HG02973 (cell line): ENCODE measurements at regions not wholly inside any gene's neighbourhood (a gene's known extent, or its start where the extent isn't known, plus 50 kb on each side); places are given as distances from the start of the nearest gene placed in this dataset.
"Not testable (repeated sequence)": the region's sequence is repeated elsewhere in the genome, so short reads cannot be mapped to it uniquely, and the experiment has no call there.

Experiments used
- ATAC-seq: cut with Tn5 transposase; IDR thresholded peaks from one replicate; pipeline ENCODE4 v1.9.1; 2021; ENCODE audit warnings: moderate library complexity; ENCODE audit not compliant: unreplicated experiment

DNA sequence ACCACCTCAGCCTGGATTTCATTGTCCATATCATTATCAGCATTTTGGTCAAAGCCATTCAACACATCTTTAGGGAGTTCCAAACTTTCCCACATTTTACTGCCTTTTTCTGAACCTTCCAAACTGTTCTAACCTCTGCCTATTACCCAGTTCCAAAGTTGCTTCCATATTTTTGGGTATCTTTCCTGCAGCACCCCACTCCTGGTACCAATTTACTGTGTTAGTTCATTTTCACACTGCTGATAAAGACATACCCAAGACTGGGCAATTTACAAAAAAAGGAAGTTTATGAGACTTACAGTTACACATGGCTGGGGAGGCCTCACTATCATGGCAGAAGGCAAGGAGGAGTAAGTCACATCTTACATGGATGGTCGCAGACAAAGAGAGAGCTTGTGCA lies 63.6 kb upstream of the CEP162 start:
- ATAC-seq = not testable (repeated sequence)

DNA sequence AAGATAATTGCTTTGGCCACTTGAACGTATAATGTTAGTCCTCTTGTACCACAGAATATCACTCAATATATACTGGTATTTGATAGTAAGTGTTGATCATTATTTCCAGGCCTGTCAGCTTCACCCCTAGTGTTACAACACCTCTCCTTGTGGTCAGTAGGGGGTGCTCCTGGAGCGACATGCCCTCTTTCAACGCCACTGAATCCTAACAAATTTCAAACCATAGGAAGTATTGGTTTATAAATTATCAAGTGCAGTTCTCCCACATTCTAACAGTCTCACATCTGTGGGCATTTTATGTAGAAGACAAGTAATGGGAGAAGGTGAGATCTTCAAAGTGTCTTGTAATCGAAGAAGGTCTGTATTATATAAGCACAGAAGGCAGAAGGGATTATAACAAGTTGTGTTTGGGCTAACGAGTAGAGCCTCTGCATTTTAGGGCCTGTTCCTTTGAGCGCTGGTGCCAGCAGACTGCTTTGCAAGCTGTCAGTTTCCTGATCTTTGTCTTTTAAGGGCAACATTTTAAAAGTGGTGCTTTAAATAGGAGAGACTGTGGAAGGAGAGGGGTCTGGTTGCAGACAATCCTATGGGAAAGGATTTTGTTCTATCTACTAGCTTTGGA lies 57.1 kb upstream of the CEP162 start:
- ATAC-seq = peak; percentile 51

DNA sequence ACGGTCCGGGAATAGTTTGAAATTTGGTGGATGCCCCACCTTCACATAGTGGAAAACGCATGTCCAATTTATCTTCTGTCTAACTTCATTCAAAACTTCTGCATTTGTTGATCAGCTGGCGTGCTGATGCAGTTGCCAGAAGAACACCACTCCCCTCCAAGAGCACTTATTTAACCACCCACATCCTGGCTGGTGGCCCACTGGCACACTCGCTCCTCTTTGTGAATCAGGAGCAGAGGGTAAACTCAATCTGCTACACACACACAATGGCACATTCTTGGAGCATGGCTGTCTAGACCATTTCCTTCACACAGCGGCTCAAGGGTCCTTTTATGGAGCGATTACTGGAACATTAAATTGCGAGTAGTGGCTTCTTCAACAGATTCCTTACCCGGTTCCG lies 55.1 kb upstream of the CEP162 start:
- no peak for ATAC-seq

DNA sequence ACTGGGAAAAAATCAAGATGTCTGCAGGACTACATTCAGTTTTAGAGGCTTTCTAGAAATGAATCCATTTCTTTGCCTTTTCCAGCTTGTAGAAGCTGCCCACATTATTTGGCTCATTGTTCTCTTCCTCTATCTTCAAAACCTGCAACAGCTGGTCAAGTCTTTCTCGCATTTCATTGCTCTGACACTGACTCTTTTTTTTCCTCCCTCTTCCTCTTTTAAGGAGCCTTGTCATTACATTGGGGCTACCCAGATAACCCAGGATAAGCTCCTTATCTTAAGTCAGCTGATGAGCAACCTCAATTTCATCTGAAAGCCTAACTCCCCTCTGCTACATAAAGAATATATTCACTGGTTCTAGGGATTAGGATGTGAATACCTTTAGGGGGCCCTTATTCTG lies 53.2 kb upstream of the CEP162 start:
- no peak for ATAC-seq

DNA sequence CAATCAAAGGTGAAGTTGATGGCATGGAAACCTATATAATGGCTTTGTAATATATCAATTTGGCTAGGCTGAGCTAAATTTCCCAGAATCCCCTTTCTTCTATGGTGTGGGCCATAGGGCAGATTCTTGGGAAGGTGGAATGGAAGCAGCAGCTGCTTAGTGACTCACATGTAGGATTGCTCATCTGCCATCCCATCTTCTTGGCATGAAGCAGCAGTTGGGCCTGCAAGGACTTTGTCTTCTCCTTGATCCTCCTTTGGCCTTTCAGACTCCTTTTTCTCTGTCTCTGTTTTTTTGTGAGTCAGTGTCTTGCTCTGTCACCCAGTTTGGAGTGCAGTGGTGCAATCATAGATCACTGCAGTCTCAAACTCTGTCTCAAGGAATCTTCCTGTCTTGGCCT lies 52.6 kb upstream of the CEP162 start:
- ATAC-seq = no peak

DNA sequence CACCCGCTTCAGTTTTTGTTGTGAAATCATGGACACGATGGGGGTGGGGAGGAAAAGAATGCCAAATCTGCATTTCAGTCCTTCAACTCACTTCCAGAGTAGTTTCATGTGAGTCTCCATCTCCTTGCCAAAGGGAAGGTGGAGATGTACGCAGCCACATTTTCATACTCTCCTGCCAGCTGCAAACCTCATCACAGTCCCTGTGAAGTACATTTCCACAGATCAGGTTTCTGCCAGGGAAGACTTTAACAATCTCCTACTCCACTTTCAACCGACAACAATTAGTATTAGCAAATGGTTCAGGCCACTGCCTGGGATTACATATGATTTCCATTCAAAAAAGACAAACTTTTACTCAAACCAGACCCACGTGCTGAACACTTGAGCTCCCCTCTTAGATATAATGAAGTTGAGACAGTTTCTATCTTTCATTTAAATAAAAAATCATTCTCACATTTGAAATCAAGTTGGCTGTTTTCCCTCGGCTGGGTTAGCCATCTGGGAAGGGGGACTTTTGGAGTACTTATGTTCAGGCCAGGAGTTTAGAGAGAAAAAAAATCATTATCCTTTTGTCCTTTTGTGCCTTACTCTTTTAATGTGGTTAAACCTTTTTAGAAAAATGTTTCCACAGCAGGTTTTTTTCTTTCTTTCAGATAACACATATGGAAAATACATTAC lies 51.0 kb upstream of the CEP162 start:
- ATAC-seq = no peak
